D721Med (cell line): ENCODE measurements at regions not wholly inside any gene's neighbourhood (a gene's known extent, or its start where the extent isn't known, plus 50 kb on each side); places are given as distances from the start of the nearest gene placed in this dataset.

ENCODE experiments used
- DNase-seq: peaks from one replicate; pipeline ENCODE4 v3.0.0; 2011; ENCODE audit warnings: low spot score; ENCODE audit not compliant: insufficient read length
- FAIRE-seq: peaks from 2 replicates; lab custom pipeline; 2011; peaks lifted over from hg19 to GRCh38; lab: Jason Lieb, UNC
- CTCF ChIP-seq: IDR thresholded peaks from 2 replicates; pipeline ENCODE4 v1.5.1; 2012; ENCODE audit warnings: mild to moderate bottlenecking, control low read depth; ENCODE audit not compliant: insufficient read depth; ENCODE audit errors: missing control alignments

DNA sequence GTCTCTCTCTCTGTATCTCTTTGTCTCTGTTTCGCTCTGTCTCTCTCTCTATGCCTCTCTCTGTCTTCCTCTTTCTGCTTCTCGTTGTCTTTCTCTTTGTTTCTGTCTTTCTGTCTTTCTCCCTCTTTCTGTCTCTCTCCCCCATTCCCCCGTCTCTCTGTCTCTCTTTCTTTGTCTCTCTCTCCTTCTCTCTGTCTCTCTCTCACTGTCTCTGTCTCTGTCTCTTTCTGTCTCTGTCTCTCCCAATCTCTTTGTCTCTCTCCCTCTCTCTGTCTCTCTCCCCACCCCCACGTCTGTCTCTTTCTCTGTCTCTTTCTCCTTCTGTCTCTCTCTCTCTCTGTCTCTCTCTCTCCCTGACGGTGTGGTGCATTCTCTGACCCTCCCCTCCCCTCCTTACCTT is 71.9 kb upstream of the ZNF516 start:
- peak; percentile 35 for FAIRE-seq
- no peak for TF ChIP-seq CTCF
- DNase-seq: no peak

GRCh38 chr18:76565238-76566173 is 70.5 kb upstream of the ZNF516 start:
- FAIRE-seq (peak; percentile 84), DNase-seq (no peak)
- TF ChIP-seq CTCF: no peak

DNA sequence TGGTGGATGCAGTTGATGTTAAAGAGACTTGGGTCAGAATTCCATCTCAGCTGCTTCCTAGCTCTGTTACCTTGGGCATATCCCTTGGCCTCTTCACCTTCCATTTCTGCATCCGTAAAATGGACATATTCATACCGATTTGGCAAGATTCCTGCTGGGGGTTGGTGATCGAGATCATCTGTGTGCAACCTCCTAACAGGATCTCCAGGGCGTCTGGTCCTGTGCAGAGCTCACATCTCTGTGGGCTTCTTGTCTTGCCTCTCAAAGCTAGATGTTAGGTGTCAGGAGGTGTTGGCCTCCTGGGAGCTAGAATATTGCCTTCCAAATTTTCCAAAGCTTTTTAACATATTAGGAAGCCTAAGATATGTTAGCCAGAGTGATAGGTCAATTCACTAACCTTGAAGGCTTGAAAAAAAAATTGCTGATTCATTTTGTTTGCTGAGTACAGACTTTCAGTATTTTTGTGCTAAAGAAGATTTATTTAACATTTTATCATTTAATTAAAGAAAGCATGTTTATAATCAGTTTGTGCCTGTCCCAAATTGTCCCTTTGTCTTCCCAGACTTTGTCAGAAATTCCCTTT is 69.7 kb upstream of the ZNF516 start:
- FAIRE-seq (no peak), DNase-seq (no peak)

DNA sequence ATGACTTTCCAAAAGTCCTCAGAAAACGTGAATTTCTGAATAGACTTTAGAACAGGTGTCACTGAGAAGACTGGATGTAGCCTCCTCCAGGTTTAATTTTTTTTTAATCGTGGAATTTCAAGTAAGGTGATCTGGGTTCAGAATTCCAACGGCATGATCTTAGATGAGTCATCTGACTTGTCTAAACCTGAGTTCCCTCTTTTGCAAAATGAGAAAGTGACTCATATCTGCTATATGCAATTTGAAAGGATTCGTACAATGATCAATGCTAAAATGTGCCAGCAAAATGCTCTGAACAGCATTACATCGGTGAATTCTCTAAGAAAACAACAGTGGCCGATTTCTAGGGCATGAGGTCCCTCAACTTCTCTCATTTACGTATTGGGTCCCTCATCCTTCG is 69.1 kb upstream of the ZNF516 start:
- DNase-seq (no peak), FAIRE-seq (peak; percentile 94)
- no peak for TF ChIP-seq CTCF

More for the DNA sequence above, 69.7 kb upstream of the ZNF516 start:
- TF ChIP-seq CTCF: no peak

GRCh38 chr18:76562286-76563122 is 67.5 kb upstream of the ZNF516 start:
- no peak for TF ChIP-seq CTCF
- peak; percentile 53 for FAIRE-seq
- no peak for DNase-seq

DNA sequence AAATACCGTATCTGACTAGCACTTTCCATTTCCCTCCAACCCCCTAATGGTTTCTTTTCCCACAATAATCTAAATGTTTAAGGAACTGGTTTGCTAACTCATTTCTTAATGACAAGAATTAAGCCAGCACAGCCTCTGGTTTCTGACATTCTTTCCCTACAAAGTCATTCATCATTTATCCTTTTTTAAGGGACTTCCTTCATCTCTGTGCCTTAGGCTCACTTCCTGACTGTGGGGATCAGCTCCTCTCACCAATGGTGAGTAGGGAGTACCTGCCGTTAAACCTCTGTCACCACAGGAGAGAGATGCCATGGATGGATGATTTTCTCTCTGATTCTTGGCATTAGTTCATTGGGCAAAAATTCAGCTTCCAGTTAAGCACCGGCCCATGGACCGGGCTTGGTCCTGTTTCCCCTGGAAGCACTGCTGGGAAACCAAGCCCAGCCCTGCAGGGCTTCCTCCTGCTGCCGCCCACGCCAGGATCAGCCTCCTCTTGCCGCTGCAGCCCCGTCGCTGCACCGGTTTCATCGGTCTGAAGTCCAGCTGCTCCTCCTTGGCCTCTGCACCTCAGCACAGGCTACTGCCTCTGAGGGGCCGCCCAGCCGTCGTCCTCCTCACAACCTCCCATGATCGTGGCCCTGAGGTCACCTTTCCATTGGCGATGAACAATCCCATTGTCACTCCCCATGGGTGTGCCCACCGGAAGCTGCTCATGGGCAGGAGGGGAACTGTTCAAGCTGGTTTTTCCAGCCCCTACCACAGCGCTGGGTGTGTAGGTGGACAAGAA is 64.0 kb upstream of the ZNF516 start:
- TF ChIP-seq CTCF: no peak
- no peak for DNase-seq
- peak; percentile 21 for FAIRE-seq
